ENCODE measurements at regions not wholly inside any gene's neighbourhood (a gene's known extent, or its start where the extent isn't known, plus 50 kb on each side); places are given as distances from the start of the nearest gene placed in this dataset.

DNA sequence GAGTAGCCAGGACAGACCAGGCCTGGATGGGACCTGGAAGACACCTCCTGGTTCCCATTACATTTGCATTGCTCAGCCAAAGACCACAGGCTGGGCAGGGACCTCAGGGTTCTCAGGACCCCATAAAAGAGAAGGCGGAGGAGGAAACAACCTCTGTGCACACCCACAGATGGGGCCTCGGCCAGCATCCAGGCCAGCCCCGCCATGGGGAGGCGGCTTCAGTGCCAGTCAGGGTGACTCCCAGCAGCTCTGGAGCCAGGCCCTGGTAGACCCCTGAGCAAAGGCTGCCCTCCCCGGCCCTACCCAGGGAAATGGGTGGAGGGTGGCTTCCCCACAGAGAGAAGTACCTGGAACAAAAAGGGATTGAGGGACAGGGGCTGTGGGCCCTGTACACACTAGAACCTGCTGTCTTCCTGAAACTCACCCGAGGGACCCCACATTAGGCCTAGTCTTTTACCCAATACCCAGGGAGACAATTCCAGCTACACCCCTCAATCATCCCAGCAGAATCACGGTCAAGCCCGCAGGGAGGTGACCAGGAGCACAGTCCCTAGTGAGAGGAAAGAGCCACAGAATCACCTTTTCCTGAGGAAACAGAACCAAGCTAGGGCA is 64.5 kb downstream of the PSMG1 start:
- TF ChIP-seq CTCF (IDR thresholded peaks at IDR 0.05; ENCODE audit: low read length) (no peak), EZH2 (optimal IDR thresholded peaks at IDR 0.05; ENCODE audit: low read depth, low read length) (no peak)

Data from MM.1S (cell line).